GM21390 (cell line): ENCODE measurements at regions not wholly inside any gene's neighbourhood (a gene's known extent, or its start where the extent isn't known, plus 50 kb on each side); places are given as distances from the start of the nearest gene placed in this dataset.
"Not testable (repeated sequence)": the region's sequence is repeated elsewhere in the genome, so short reads cannot be mapped to it uniquely, and the experiment has no call there.

Experiments used
- ATAC-seq: cut with Tn5 transposase; IDR thresholded peaks from one replicate; pipeline ENCODE4 v1.9.1; 2021; ENCODE audit not compliant: unreplicated experiment

DNA sequence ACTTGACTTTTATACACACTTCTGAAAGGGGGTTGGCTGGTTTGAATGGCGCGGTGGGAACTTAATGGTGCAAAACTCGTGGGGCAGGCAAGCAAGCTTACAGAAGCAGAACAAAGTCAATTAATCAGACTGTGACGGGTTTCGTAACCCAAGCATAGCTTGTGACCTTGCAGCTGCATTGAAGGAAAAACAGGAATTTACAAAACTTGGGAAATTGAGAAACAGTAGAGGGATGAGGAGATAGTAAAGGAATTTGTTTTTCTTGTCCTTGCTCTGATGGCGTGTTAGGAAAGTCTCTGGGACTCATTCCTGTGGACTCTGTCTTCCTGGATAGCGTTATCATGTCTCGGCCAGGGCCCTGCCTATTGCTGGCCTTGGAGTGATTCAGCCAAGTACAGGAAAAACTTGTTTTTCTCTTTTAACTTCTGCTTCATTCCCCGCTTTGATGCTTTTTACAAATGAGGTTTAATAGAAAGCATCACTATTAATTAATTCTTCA is 220.0 kb upstream of the KCND2 start:
- no peak for ATAC-seq

DNA sequence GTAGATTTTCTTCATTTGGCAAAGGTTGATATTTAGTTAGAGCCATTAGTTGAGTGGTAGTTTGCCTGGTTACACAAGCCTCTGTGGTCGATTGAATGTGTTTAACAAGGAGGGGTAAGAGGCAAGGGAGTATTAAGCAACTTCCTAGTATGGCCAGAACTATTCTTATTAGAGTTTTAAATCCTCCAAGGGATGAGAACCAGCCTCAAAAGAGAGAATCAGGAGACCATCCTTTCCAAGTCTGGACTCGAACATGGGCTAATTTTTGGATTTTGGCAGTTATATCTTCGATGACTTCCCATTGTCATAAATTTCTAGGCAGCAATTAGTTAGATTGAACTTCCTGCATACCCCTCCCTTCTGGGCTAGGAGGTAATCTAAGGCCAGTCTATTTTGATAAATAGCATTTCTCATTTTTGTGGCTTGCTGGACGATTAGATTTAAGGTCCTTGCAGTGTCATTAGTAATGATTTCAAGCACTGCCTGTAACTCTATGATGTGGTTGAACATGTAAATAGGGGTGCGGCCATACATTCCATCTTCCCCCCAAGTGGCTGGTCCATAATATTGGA is 219.5 kb upstream of the KCND2 start:
- ATAC-seq, result no peak

DNA sequence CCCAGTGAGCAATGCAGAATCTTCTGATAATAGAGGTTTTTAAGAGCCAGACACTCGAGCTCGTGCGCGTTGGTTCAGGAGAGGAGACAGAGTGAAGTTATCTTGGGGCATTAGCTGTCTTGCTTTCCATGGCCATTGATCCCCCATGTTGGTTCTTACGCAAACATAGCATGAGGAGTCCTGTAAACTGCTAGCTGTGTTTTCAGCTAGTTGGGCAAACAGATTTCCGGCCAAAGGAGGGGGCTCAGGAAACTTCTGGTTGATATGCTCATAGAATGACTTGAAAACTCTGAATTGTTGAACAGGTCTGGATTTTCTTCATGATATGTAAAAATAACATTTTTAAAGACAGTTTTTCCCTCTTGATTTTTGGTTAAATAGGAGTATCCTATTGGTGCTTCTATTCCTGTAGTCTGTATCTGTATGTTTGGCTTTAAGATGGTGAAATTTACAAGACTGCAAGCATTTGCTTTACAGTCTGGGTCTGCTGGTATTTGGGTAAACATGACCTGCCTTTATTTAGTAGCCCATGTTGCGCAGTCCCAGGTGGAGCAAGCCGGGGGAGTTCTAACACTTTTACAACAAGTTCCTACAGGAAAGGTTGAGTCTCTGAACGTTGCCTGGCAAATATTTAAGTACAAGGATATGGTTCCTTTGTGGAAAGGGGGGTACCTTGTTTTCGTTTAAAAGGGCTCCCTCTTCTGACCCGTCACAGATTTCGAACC is 218.4 kb upstream of the KCND2 start:
- ATAC-seq, result no peak

DNA sequence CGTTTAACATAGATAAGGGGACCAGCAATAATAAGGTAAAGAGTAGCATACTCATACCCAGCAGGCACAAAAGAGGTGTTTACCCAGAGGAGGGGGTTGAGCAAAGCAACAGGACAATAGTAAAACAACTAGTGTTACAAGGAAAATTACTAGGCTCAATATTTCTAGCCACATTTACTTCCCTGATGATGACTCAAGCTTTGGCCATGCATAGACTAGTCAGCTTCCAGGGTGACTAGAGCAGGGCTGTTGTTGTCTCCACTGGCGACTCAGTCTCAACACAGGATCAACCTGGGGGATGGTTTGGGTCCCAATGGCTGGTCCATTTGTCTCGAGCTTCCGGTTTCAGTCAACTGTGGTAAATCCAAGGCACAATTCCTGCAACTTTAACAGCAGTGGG is 217.7 kb upstream of the KCND2 start:
- no peak for ATAC-seq

DNA sequence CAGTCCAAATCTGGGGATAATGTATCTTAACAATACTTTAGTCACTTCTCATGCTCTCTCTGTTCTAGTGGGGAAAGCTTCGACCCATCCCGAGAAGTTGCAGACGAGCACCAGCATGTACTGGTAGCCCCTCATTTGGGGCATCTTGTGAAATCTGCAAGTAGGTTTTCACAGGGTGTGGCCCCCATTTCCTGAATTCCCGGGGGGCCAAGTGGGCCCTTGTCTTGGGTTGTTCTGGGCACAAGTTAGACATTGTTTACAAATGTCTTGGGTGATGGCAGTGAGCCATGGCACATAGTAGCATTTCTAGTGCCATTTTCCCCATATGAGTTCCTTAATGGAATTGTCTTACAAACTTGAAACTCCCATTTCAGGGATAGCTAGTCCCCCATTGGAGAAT is 216.7 kb upstream of the KCND2 start:
- ATAC-seq, result no peak

DNA sequence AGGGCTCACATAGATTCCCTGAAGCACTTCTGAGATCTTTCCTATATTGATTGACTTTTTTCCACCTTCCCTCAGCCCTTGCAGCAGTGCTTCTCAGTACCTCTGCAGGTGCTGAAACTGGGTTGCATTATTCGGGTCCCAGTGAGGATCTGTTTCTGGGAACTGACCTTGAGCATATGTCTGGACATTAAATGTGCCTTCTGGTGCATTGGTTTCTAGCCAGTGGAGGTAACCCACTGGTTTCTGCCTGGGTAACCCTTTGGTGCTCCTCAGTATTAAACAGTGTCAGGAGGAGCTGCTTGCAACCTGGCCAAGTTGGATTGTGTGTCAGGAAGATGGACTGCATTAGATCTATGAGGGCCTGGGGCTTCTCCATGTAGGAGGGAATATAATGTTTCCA is 213.3 kb upstream of the KCND2 start:
- ATAC-seq, result no peak

DNA sequence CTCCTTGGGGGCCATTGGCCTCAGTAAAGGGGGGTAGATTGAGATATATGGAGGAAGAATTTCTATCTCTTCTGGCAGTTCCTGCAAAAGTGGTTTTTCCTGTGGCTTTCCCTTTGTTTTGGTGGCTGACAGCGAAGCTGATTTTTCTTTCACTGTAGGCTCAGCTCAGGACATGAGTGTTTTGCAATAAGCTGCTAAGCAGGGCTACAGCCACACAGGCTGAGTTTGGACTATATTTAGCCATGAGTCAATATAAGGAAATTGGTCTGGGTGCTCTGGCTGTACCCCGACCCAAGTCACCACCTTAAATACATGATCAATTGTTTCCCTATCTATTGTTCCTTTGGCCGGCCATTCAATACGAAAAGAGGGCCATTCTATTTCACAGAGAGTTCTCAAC is 212.7 kb upstream of the KCND2 start:
- no peak for ATAC-seq

DNA sequence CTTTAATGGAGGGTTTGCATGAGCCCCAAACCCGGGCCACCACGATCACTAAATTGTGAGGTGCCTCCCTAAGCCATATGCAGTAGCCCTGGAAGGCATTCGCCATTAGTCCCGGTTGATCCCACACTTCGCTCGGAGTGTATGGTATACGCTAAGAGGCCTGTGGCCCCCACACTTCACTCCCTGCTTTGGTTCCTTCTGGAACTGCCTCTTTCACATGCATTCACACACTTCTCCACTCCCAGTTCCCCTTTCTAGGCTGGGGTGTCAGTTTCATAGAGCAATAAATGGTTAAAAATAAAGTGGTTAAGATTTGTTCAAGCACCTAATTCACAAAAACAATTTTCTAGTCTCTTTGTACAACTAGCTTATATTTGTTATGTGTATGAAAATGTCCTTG is 212.1 kb upstream of the KCND2 start:
- peak; percentile 31 for ATAC-seq

DNA sequence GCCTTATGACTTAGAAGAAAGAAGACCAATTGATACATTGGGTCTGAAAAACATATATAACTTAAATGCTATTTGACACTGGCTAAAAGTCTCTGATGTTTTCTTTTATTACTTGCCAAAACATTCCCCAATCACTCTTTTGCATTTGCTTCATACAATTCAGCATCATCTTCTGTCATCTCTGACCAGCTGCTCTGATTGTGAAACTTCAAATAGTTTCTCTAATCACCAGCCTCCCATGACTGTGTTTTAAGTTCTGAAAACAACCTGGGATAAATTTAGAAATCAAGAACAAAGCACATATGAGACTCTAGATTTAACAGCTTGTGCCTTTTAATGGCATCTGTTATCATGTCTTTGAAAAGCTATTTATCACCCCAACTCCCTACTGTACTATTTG is 208.4 kb upstream of the KCND2 start:
- peak; percentile 91 for ATAC-seq

DNA sequence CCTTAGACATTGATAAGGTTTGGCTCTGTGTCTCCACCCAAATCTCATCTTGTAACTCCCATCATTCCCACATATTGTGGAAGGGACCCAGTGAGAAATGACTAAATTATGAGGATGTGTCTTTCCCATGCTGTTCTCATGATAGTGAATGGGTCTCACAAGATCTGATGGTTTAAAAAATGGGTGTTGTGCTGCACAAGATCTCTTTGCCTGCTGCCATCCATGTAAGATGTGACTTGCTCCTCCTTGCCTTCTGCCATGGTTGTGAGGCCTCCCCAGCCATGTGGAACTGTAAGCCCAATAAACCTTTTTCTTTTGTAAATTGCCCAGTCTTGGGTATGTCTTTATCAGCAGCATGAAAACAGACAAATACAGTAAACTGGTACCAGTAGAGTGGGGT is 206.1 kb upstream of the KCND2 start:
- not testable (repeated sequence) for ATAC-seq

DNA sequence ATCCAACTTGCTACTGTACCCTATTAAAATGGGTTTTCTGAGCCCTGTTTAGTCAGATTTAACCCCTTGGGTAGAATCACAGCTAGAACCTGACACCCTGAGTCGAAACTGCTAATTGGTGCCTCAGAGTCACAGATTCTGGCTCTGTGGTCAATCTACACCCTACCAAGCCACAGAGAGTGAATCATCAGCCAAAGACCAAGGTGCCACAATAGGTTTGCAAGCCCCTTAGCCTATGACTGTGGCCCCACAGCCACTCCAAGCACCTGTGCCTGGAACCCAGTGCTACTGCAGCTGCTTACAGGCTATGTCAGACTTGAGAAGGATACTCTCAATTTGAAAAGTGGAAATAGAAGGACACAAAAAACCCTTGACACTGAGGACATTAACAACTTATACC is 202.8 kb upstream of the KCND2 start:
- peak; percentile 61 for ATAC-seq

DNA sequence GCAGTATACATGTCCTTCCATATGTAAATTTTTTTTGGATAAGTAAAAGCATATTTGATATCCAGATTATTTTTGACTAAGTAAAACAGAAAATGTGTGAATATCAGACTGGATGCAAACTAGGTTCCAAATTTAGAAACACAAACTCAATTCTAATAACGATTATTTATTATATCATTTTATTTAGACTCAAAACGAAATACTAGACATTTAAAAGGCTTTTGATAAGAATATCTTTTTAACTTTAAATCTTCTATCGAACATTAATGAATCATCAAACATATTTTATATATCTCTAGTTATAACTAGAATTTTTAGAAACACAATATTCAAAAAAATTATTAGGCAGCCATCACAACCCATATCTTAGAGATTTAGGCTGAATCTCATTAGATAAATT is 195.2 kb upstream of the KCND2 start:
- ATAC-seq, result no peak

DNA sequence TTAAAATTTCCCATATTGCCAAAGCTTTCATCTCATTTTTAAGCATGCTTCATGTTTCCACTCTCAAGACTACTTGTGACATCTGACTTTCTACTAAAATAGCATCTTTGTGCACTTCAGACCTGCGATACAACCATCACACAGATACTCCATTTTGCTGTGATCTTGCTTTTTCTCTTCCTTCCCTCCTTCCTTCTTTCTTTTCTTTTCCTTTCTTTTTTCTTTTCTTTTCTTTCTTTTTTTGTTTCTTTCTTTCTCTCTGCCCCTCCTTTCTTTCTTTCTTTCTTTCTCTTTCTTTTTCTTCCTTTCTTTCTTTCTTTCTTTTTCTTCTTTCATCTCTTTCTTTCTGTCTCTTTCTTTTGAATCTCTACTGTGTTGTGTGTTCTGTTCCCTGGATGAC is 194.0 kb upstream of the KCND2 start:
- no peak for ATAC-seq

DNA sequence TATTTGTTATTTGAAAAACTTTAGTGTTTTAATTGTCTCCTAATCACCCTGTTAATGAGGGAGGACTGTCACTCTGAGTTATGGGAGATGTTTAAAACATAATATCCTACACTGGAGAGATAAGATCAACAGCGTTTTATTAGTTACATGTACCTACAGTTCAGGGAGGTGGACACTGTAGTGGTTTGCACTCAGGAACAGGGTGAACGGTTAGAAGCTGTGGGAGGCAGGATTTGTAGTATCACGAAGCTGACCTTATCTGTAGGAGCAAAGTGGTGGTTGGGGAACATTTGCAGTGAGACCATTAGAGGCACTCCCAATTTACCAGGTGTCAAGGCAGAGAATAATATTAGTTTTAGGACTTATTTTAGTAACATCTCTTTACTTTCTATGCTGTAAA is 193.3 kb upstream of the KCND2 start:
- ATAC-seq, result no peak

DNA sequence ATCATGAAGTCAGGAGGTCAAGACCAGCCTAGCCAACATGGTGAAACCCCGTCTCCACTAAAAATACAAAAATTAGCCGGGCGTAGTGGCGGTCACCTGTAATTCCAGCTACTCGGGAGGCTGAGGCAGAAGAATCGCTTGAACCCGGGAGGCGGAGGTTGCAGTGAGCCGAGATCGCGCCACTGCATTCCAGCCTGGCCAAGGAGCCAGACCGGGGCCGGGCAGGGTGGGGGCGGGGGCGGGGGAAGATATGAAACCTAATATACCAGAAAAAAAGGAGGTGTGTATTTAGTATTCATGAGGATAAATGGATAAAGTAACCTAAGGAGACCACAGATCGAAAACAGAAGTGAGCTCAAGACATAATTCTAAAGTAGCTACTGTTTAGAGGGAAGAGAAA is 186.5 kb upstream of the KCND2 start:
- ATAC-seq, result not testable (repeated sequence)

DNA sequence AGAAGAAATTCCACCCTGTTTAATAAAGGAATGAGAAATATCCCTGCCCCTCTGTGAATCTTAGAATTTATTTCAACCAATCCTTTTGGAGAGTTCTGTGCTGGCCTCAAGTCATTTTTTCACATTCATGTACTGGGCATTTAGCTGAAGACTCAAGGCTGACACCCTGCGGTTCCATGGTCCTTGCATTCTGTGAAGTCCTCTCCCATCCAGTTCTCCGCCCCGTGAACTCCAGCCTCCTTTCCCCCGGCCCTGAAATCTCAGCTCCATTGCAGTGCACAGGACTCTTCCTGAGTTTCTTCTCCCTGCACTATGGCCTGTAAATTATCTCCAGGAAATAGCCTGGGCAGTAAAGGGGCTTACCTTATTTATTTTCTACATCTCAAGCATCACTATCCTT is 183.0 kb upstream of the KCND2 start:
- ATAC-seq, result no peak

DNA sequence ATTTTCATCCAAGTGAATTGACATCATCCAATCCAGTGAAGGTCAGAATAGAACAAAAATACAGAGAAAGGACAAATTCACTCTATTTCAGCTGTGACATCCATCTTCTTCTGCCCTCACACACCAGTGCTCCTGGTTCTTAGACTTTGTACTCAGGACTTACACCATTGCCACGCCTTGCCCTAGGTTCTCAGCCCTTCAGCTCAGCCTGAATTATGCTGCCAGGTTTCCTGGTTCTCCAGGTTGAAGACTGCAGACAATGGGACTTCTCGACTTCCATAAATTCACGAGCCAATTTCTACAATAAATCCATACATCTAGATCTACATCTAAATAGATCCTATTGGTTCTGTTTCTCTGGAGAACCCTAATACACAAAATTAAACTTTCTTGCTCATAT is 181.2 kb upstream of the KCND2 start:
- ATAC-seq, result no peak

DNA sequence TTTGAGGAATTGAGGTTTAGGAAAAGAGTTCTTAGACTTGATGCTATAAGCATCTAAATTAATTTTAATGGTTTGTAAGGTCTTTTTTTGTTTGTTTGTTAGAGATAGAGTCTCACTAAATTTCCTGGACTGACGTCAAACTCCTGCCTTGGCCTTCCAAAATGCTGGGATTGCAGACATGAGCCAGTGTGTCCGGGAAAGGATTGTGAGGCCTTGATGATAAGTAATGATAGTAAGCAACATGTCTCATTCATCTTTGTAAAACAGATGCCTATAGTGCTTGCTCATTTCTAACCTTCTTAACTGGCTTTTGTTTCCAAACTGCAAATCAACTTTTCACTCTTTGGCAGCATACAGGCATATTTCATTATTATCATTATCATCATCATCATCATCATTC is 176.0 kb upstream of the KCND2 start:
- ATAC-seq, result no peak

DNA sequence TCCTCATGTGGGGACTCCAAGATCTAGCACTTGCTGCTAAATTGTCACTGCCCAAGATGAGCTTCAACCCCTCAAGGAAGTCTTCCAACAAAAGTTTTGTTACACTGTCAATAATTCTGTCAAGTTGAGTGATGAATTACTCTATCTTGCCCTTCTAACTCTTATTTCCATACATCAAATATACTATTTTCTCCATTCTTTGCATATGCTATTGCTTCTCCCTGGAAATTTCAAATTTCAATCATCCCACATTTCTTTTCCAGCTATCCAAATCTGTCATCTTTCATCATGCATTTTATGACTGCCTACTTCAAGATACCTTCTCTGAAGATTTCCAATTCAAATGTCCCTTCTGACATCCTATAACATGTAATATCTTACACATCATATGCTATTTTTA is 175.2 kb upstream of the KCND2 start:
- ATAC-seq, result no peak

DNA sequence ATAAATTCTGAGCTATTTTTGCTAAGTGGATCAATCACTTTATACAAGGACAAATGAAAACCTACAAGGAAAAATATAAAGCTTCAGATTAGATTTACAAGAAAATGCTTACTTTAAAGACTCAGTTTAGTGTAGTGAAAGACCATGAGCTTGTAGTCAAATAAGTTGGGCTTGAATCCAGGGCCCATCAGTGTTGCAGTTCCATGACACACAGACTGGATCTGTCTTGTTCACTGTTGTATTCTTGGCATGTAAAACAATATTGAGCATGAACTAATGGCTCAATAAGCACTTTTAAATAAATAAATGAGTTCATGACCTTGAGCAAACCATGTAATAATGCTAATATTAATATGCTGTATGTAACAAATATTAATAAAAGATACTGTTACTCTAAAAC is 164.6 kb upstream of the KCND2 start:
- ATAC-seq, result no peak

DNA sequence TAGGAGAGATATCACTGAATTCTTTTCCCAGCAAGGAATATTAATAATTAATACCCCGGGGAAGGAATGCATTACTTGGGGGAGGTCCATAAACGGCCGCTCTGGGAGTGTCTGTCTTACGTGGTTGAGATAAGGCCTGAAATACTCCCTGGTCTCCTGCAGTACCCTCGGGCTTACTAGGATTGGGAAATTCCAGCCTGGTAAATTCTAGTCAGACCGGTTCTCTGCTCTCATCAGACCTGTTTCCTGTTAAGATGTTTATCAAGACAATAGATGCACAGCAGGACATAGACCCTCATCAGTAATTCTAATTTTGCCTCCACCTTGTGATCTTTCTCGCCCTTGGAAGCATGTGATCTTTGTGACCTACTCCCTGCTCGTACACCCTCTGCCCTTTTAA is 162.8 kb upstream of the KCND2 start:
- no peak for ATAC-seq

DNA sequence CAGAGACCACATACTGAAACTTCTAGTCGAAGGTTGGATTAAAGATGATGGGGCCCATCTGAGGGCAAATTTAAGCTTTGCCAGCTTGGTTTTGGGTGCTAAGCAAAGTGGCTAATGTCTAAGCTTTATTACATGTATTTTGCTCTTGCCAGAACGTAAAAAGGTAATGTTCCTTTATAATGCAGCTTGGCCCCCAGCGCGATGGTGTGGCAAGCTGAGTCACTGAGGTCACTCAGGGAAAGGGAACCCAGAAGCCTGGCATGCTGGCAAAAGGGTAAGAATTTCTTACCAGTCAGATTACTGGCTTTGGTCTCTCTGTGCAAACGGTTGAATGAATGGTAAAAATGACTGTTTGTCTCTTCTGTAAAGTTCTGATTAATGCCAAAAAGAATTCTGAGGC is 158.3 kb upstream of the KCND2 start:
- ATAC-seq, result no peak

DNA sequence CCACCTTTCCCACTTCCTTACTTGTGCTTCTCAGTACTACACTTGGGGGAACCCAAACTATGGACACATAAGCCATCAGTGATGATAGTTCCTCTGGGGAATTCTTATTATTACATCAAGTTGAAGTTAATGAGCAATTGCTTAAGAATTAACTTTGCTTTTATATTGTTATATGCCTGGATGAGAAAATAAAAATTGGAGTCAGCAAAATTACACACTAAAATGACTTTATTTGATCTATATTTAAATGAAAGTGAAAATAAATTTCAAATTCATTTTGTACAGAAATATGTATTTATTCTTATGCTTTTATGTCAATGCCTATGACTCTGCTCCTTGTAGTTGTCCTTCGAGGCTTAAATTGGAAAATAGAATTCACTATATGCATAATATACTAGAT is 149.4 kb upstream of the KCND2 start:
- ATAC-seq, result no peak
